Hematopoietic multipotent progenitor cell treated with erythropoietin and hydrocortisone succinate and interleukin-3 and kit ligand, for 8 days (in vitro differentiated cells): ENCODE measurements at regions not wholly inside any gene's neighbourhood (a gene's known extent, or its start where the extent isn't known, plus 50 kb on each side); places are given as distances from the start of the nearest gene placed in this dataset.

ENCODE experiments used
- DNase-seq: peaks from one replicate; pipeline ENCODE4 v3.0.0-alpha.2; 2015

GRCh38 chr6:91428296-91428695, 841.4 kb upstream of the MAP3K7 start:
- DNase-seq, result no peak

GRCh38 chr6:91420243-91420642, 833.4 kb upstream of the MAP3K7 start:
- no peak for DNase-seq

- no peak for DNase-seq
Measured at GRCh38 chr6:91415031-91415605, 828.2 kb upstream of the MAP3K7 start.

- no peak for DNase-seq
Measured at GRCh38 chr6:91412532-91412931, 825.7 kb upstream of the MAP3K7 start.

GRCh38 chr6:91407706-91408105, 820.8 kb upstream of the MAP3K7 start:
- DNase-seq, result no peak

- DNase-seq, result no peak
Measured at GRCh38 chr6:91392951-91393350, 806.1 kb upstream of the MAP3K7 start.

- DNase-seq, result no peak
Measured at GRCh38 chr6:91387290-91388059, 800.6 kb upstream of the MAP3K7 start.

GRCh38 chr6:91386204-91386603, 799.3 kb upstream of the MAP3K7 start:
- DNase-seq, result no peak

GRCh38 chr6:91383207-91383606, 796.3 kb upstream of the MAP3K7 start:
- DNase-seq, result no peak

- no peak for DNase-seq
Measured at GRCh38 chr6:91376686-91377085, 789.8 kb upstream of the MAP3K7 start.

- no peak for DNase-seq
Measured at GRCh38 chr6:91366781-91367180, 779.9 kb upstream of the MAP3K7 start.

GRCh38 chr6:91358986-91359385, 772.1 kb upstream of the MAP3K7 start:
- no peak for DNase-seq

- no peak for DNase-seq
Measured at GRCh38 chr6:91352878-91353277, 766.0 kb upstream of the MAP3K7 start.

- DNase-seq, result no peak
Measured at GRCh38 chr6:91352321-91352720, 765.4 kb upstream of the MAP3K7 start.

- no peak for DNase-seq
Measured at GRCh38 chr6:91350146-91350908, 763.5 kb upstream of the MAP3K7 start.

GRCh38 chr6:91341473-91341872, 754.6 kb upstream of the MAP3K7 start:
- DNase-seq, result no peak

- no peak for DNase-seq
Measured at GRCh38 chr6:91340896-91341395, 754.1 kb upstream of the MAP3K7 start.

- no peak for DNase-seq
Measured at GRCh38 chr6:91337967-91338366, 751.1 kb upstream of the MAP3K7 start.

- DNase-seq, result no peak
Measured at GRCh38 chr6:91330896-91331295, 744.0 kb upstream of the MAP3K7 start.

GRCh38 chr6:91328241-91328640, 741.4 kb upstream of the MAP3K7 start:
- no peak for DNase-seq

GRCh38 chr6:91324711-91325110, 737.8 kb upstream of the MAP3K7 start:
- DNase-seq, result no peak

GRCh38 chr6:91317984-91318383, 731.1 kb upstream of the MAP3K7 start:
- no peak for DNase-seq

GRCh38 chr6:91317247-91317835, 730.5 kb upstream of the MAP3K7 start:
- no peak for DNase-seq
